IMR-90 (cell line): ENCODE measurements at regions not wholly inside any gene's neighbourhood (a gene's known extent, or its start where the extent isn't known, plus 50 kb on each side); places are given as distances from the start of the nearest gene placed in this dataset.

Experiments
- ATAC-seq: fragments of 200-7000 bp; cut with Tn5 transposase; 2 replicates; pipeline ENCODE4 v1.9.1; 2020; ENCODE audit warnings: low read depth, mild to moderate bottlenecking, moderate library complexity
- BruUV-seq: library from RNA; stranded (reverse); fragments of 400-500 nt; replicated peaks from 2 replicates; lab custom pipeline; 2021; lab: Mats Ljungman, UMichigan
- CTCF ChIA-PET: fragments of 300-600 bp; formaldehyde crosslinking; extraction: SDS; loops from one replicate; lab custom pipeline; 2021; ENCODE audit warnings: antibody characterized with exemption; lab: Yijun Ruan, JAX
- POLR2A ChIA-PET: fragments of 300-600 bp; sonication (Branson Sonifier 250); formaldehyde crosslinking; loops from one replicate; lab custom pipeline; 2022; ENCODE audit warnings: antibody characterized with exemption; ENCODE audit not compliant: unreplicated experiment; lab: Charles Lee
- DNase-seq: peaks from one replicate; pipeline ENCODE4 v3.0.0; 2013
- H2AFZ ChIP-seq: replicated peaks from 2 replicates; pipeline ENCODE3; 2013; ENCODE audit warnings: low read length, mild to moderate bottlenecking; ENCODE audit not compliant: poor library complexity
- H2AK5ac ChIP-seq: 2 replicates; pipeline ENCODE4 v1.6.1; 2013; ENCODE audit warnings: low read depth, low read length, inconsistent platforms
- H2AK9ac ChIP-seq: replicated peaks from 2 replicates; pipeline ENCODE3; 2013; ENCODE audit warnings: mild to moderate bottlenecking, low read depth, low read length, moderate library complexity; ENCODE audit not compliant: poor library complexity
- H2BK120ac ChIP-seq: 2 replicates; pipeline ENCODE4 v1.6.1; 2013; ENCODE audit warnings: low read depth, low read length, inconsistent platforms
- H2BK15ac ChIP-seq: 3 replicates; pipeline ENCODE4 v1.6.1; 2013; ENCODE audit warnings: low read depth, low read length, inconsistent platforms
- H2BK20ac ChIP-seq: 2 replicates; pipeline ENCODE4 v1.6.1; 2013; ENCODE audit warnings: low read depth, mild to moderate bottlenecking, inconsistent platforms, low read length, moderate library complexity
- H2BK5ac ChIP-seq: 2 replicates; pipeline ENCODE4 v1.6.1; 2013; ENCODE audit warnings: mild to moderate bottlenecking, low read depth, low read length, inconsistent platforms; ENCODE audit not compliant: poor library complexity, severe bottlenecking
- H3K14ac ChIP-seq: replicated peaks from 2 replicates; pipeline ENCODE4 v1.6.1; 2013; ENCODE audit warnings: low read depth, low read length, inconsistent platforms
- H3K18ac ChIP-seq: 2 replicates; pipeline ENCODE4 v1.6.1; 2013; ENCODE audit warnings: low read depth, low read length, control low read depth
- H3K23ac ChIP-seq: 2 replicates; pipeline ENCODE4 v1.6.1; 2013; ENCODE audit warnings: low read depth, low read length, inconsistent platforms
- H3K27ac ChIP-seq: 2 replicates; pipeline ENCODE4 v1.5.1; 2013; ENCODE audit warnings: mild to moderate bottlenecking, control low read depth, low read length; ENCODE audit not compliant: insufficient read depth
- H3K27me3 ChIP-seq: 2 replicates; pipeline ENCODE4 v1.6.1; 2013; ENCODE audit warnings: low read length; ENCODE audit not compliant: control insufficient read depth, insufficient read depth
- H3K36me3 ChIP-seq: 2 replicates; pipeline ENCODE4 v1.6.1; 2013; ENCODE audit warnings: low read length, mixed read lengths; ENCODE audit not compliant: control insufficient read depth, insufficient read depth
- H3K4ac ChIP-seq: 2 replicates; pipeline ENCODE4 v1.6.1; 2013; ENCODE audit warnings: low read depth, low read length, inconsistent platforms
- H3K4me1 ChIP-seq: 2 replicates; pipeline ENCODE4 v1.6.1; 2013; ENCODE audit warnings: low read length, mixed read lengths; ENCODE audit not compliant: control insufficient read depth, insufficient read depth
- H3K4me2 ChIP-seq: 2 replicates; pipeline ENCODE4 v1.6.1; 2013; ENCODE audit warnings: low read depth, mild to moderate bottlenecking, control low read depth, low read length, moderate library complexity
- H3K4me3 ChIP-seq: 2 replicates; pipeline ENCODE4 v1.5.1; 2013; ENCODE audit warnings: low read depth, mild to moderate bottlenecking, control low read depth, low read length, moderate library complexity; ENCODE audit not compliant: insufficient read depth
- H3K56ac ChIP-seq: 2 replicates; pipeline ENCODE4 v1.6.1; 2013; ENCODE audit warnings: low read length, inconsistent platforms; ENCODE audit not compliant: insufficient read depth; ENCODE audit errors: extremely low read depth
- H3K79me1 ChIP-seq, 2 experiments: 2 replicates each; pipeline ENCODE4 v1.6.1; 2013; ENCODE audit warnings: low read length in 2 of 2, inconsistent platforms in 1 of 2, low read depth in 1 of 2
- H3K9ac ChIP-seq: 2 replicates; pipeline ENCODE4 v1.6.1; 2013; ENCODE audit warnings: low read depth, low read length, control low read depth
- H3K9me1 ChIP-seq: 2 replicates; pipeline ENCODE4 v1.6.1; 2013; ENCODE audit warnings: low read length, inconsistent platforms; ENCODE audit not compliant: insufficient read depth
- H3K9me3 ChIP-seq: 2 replicates; pipeline ENCODE4 v1.6.1; 2013; ENCODE audit warnings: low read length; ENCODE audit not compliant: control insufficient read depth, insufficient read depth
- H4K20me1 ChIP-seq: 2 replicates; pipeline ENCODE4 v1.6.1; 2013; ENCODE audit warnings: low read length, inconsistent platforms; ENCODE audit not compliant: insufficient read depth
- H4K5ac ChIP-seq: 2 replicates; pipeline ENCODE4 v1.6.1; 2013; ENCODE audit warnings: mild to moderate bottlenecking, low read depth, low read length, control low read depth
- H4K8ac ChIP-seq, 2 experiments: 2 replicates each; pipeline ENCODE4 v1.6.1; 2013; ENCODE audit warnings: low read depth in 2 of 2, low read length in 2 of 2, control low read depth in 1 of 2, inconsistent platforms in 1 of 2
- H4K91ac ChIP-seq: 2 replicates; pipeline ENCODE4 v1.6.1; 2013; ENCODE audit warnings: low read depth, low read length, inconsistent platforms; ENCODE audit not compliant: insufficient read depth
- BHLHE40 ChIP-seq: fragments of 150-350 bp; IDR thresholded peaks from 2 replicates; pipeline ENCODE4 v1.6.1; 2016; ENCODE audit warnings: mild to moderate bottlenecking, low read depth, low read length
- CEBPB ChIP-seq: IDR thresholded peaks from 2 replicates; pipeline ENCODE4 v1.6.1; 2012; ENCODE audit warnings: low read depth, low read length, improper control_type of control experiment
- CHD1 ChIP-seq: IDR thresholded peaks from 2 replicates; pipeline ENCODE4 v1.6.1; 2012; ENCODE audit warnings: low read depth, low read length, improper control_type of control experiment
- CTCF ChIP-seq: conservative IDR thresholded peaks from 2 replicates; pipeline ENCODE4 v1.5.1; 2012; ENCODE audit warnings: mild to moderate bottlenecking, low read depth, low read length, improper control_type of control experiment
- ELK1 ChIP-seq: fragments of 150-350 bp; IDR thresholded peaks from 2 replicates; pipeline ENCODE4 v1.6.1; 2016; ENCODE audit warnings: low read depth, mild to moderate bottlenecking, low read length, moderate library complexity, borderline replicate concordance
- FOS ChIP-seq: fragments of 150-350 bp; IDR thresholded peaks from 2 replicates; pipeline ENCODE4 v1.6.1; 2016; ENCODE audit warnings: low read depth, low read length
- MAFK ChIP-seq: IDR thresholded peaks from 2 replicates; pipeline ENCODE4 v1.6.1; 2012; ENCODE audit warnings: low read depth, low read length, improper control_type of control experiment
- MAZ ChIP-seq: IDR thresholded peaks from 2 replicates; pipeline ENCODE4 v1.6.1; 2012; ENCODE audit warnings: low read depth, mild to moderate bottlenecking, low read length, improper control_type of control experiment, moderate library complexity, borderline replicate concordance
- MXI1 ChIP-seq: IDR thresholded peaks from 2 replicates; pipeline ENCODE4 v1.6.1; 2012; ENCODE audit warnings: low read depth, mild to moderate bottlenecking, low read length, moderate library complexity, borderline replicate concordance
- POLR2A ChIP-seq: IDR thresholded peaks from 2 replicates; pipeline ENCODE4 v1.6.1; 2012; ENCODE audit warnings: mild to moderate bottlenecking, low read depth, low read length
- RAD21 ChIP-seq: IDR thresholded peaks from 2 replicates; pipeline ENCODE4 v1.6.1; 2012; ENCODE audit warnings: low read length, improper control_type of control experiment
- RCOR1 ChIP-seq: IDR thresholded peaks from 2 replicates; pipeline ENCODE4 v1.6.1; 2012; ENCODE audit warnings: mild to moderate bottlenecking, low read length, improper control_type of control experiment; ENCODE audit not compliant: insufficient replicate concordance
- RFX5 ChIP-seq: IDR thresholded peaks from 2 replicates; pipeline ENCODE4 v1.8.0; 2012; ENCODE audit warnings: low read depth, mild to moderate bottlenecking, low read length, moderate library complexity
- SMC3 ChIP-seq: fragments of 150-350 bp; IDR thresholded peaks from 2 replicates; pipeline ENCODE4 v1.6.1; 2016; ENCODE audit warnings: low read depth, mild to moderate bottlenecking, antibody characterized with exemption, low read length, moderate library complexity
- USF2 ChIP-seq: fragments of 150-350 bp; IDR thresholded peaks from 2 replicates; pipeline ENCODE4 v1.6.1; 2017; ENCODE audit warnings: mild to moderate bottlenecking, antibody characterized with exemption, low read length, low read depth
- WGBS, 2 experiments: methylation state at CpG; one replicate each; pipeline versions ENCODE4 v1.1.5 to v1.1.7; 2013; ENCODE audit warnings: missing lambda C conversion rate in 2 of 2; ENCODE audit not compliant: insufficient read length in 1 of 2; ENCODE audit errors: extremely low coverage in 2 of 2; 5-methylcytosine and 5-hydroxymethylcytosine counted together
- dilution Hi-C: fragments of 300-500 bp; cut with HindIII; formaldehyde crosslinking; loops from one replicate; pipeline ENCODE4 v1.14.3; 2018; ENCODE audit warnings: low sequenced_read_pairs; ENCODE audit not compliant: unreplicated experiment
- in situ Hi-C: fragments of 300-500 bp; cut with MboI; formaldehyde crosslinking; loops from 3 replicates; pipeline ENCODE4 v1.14.3; 2019; ENCODE audit warnings: low sequenced_read_pairs, inconsistent platforms, mixed read lengths
- intact Hi-C: fragments of 100-400 bp; cut with micrococcal nuclease; formaldehyde crosslinking; loops from 2 replicates; pipeline ENCODE4 v1.10.0; 2022

- no peak overlapping the region for H3K27ac ChIP-seq
- H3K14ac ChIP-seq: 0 out of 2 replicates have a peak overlapping the region, but pooled peaks have one; percentile 32
- dilution Hi-C loops (no loop called here), intact Hi-C loops (no loop called here), in situ Hi-C loops (no loop called here)
- ATAC-seq (no peak), DNase-seq (no peak)
- BruUV-seq: no TSS peak
- no peak overlapping the region for H2BK120ac ChIP-seq
- H3K4me2 ChIP-seq: no peak overlapping the region
- ChIA-PET POLR2A (no interaction called here), CTCF (no interaction called here)
- no peak overlapping the region for H3K56ac ChIP-seq
- H2AK9ac ChIP-seq: no peak overlapping the region
- H4K91ac ChIP-seq: no peak overlapping the region
- H3K9me1 ChIP-seq: peaks cover 12% of the 10 kb centered on the region
- no peaks in the 10 kb centered on the region for H3K79me1 ChIP-seq
- H2BK15ac ChIP-seq: no peak overlapping the region
- no peaks in the 10 kb centered on the region for H4K20me1 ChIP-seq
- peak overlapping the region; percentile 27 for H2AFZ ChIP-seq
- H3K9ac ChIP-seq: no peak overlapping the region
- H2BK5ac ChIP-seq: no peak overlapping the region
- H2AK5ac ChIP-seq: no peak overlapping the region
- no peak overlapping the region for H4K8ac ChIP-seq
- H3K4ac ChIP-seq: no peak overlapping the region
- WGBS, 2 experiments: 83% methylated on average over 1 of the region's 6 CpGs; no CpG with 5 or more reads in 1 of the 2 experiments
- no peak overlapping the region for H3K4me3 ChIP-seq
- H3K36me3 ChIP-seq: no peaks in the 10 kb centered on the region
- peaks cover 14% of the 10 kb centered on the region for H3K4me1 ChIP-seq
- no peak overlapping the region for H3K18ac ChIP-seq
- TF ChIP-seq MAFK (no peak), POLR2A (no peak), BHLHE40 (no peak), SMC3 (no peak), CEBPB (no peak), CTCF (no peak), RCOR1 (no peak), MAZ (no peak), ELK1 (no peak), MXI1 (no peak), CHD1 (no peak), RFX5 (no peak), RAD21 (no peak), FOS (no peak), USF2 (no peak)
- no peaks in the 10 kb centered on the region for H3K9me3 ChIP-seq
- no peak overlapping the region for H4K5ac ChIP-seq
- H3K23ac ChIP-seq: no peak overlapping the region
- no peaks in the 10 kb centered on the region for H3K27me3 ChIP-seq
- H2BK20ac ChIP-seq: no peak overlapping the region
These were observed 144.6 kb upstream of the RPS23 start for GRCh38 chr5:82422751-82423181.
